NCI-H2081 (cell line): ENCODE measurements at regions not wholly inside any gene's neighbourhood (a gene's known extent, or its start where the extent isn't known, plus 50 kb on each side); places are given as distances from the start of the nearest gene placed in this dataset.

Source experiments
- DNase-seq, 2 experiments: peaks; one replicate each; lab custom pipeline; 2025; lab: John Stamatoyannopoulos, UW

- DNase-seq, result no peak
These were observed 53.4 kb upstream of the PMEPA1 start for GRCh38 chr20:57763235-57763595.

GRCh38 chr20:57762531-57763234 lies 52.9 kb upstream of the PMEPA1 start:
- no peak for DNase-seq

- no peak for DNase-seq
These were observed 51.6 kb upstream of the PMEPA1 start for GRCh38 chr20:57761413-57761734.

GRCh38 chr20:57760698-57761412 lies 51.0 kb upstream of the PMEPA1 start:
- DNase-seq, result no peak

- no peak for DNase-seq
These were observed 49.9 kb upstream of the PMEPA1 start for GRCh38 chr20:57759724-57760123.
